Endometrium (tissue), 2 donors: ENCODE measurements at regions not wholly inside any gene's neighbourhood (a gene's known extent, or its start where the extent isn't known, plus 50 kb on each side); places are given as distances from the start of the nearest gene placed in this dataset.

Experiments
- FAIRE-seq: peaks from 2 replicates; lab custom pipeline; 2012; peaks lifted over from hg19 to GRCh38; lab: Jason Lieb, UNC
- donor health status: control.
- donor health status: control.

DNA sequence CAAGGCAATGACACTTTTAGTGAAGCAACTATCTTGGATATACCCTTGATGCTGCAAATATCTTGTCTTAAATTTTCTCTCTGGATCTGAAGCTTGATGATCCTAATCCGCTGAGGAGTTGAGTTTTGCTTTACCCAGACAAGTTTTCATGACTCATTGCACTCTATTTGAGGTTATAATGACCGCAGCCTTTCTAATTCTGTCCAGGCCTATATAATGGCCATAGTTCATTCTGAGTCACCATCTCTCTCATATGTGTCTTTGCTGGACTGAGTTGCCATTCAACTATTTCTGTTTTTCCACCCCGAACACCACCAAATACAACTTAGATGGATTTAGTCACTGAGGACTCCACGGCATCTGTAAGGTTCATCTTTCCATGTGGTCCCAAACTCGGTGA, 802.1 kb upstream of the FAM98A start:
- FAIRE-seq: no peak

DNA sequence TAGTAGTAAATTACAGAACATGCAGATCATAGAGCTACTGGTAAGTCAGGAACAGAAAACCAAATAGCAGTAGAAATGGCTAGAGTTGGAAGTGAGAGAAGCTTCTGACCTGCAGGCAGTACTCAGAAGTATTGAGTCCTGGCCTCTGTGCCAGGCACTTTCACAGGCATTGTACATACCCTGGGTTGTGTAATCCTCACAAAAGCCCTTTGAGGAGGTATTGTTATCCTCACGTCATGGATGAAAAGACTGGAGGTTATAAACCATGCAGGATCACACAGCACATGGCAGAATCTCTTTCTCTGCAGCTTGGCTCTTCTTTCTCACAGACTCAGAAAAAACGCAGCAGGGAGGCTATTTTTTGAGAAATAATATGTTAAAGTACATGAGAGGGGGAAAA, 789.3 kb upstream of the FAM98A start:
- no peak for FAIRE-seq

DNA sequence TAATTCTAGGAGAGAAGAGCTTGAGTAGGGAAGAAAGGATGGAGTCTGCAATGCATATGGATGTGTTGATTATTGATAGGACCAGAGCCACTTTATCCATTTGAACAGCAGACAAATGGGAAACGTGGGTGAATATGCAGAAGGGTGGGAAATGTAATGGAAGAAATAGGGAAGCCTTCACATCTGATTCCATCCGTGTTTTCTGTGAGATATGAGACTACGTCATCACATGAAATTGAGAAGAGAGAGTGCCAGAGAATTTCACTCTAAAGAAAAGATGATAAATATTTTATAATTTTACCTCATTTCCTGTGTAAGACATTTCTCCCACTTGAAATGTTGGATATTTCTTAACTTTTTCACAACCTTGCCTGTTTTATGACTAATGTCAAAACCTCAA, 788.4 kb upstream of the FAM98A start:
- peak; percentile 76 for FAIRE-seq

DNA sequence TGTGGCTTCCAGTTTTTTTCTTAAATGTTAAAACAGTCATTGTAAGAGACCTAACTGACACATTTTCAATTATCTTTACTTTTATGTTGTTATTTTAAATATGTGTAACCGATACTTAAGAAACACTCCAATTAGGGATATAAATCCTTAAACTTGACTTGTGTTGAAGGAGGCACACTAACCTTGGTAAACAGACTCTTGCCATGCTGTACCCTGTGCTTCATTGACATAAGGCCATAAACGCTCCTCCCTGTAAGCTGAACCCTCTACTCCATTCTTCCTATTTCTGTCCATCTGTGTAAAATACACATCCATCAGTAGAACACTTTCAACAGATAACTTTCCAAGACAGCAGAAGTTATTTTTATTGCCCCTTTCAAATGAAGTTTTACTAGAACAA, 780.5 kb upstream of the FAM98A start:
- no peak for FAIRE-seq

DNA sequence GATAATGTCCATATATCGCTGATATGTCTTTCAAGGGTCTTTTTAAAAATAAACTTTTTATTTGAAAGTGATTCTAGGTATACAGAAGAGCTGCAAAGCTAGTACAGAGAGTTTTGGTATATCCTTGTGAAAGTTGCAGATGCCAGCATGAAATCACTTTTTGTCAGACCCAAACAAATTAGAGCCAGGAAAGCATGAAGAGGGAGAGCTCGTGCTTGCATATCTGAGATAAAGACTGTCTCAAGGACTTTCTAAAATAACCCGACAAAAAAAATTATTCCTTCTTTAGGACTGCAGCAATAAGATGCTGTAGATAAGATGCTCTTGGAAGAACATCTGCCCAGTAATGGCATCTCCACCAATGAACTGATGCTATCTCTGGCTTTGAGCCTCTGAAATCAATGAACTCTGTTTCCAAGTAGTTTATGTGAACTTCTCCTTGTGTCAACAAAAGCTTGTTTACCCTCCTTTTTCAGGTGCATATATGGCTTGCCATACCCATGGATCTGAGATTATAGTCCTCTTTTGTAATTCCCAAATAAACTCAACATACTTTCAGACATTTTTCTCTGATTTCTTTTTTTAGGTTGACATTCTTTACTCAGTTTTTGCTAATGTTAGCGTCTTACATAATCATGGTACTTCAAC, 774.6 kb upstream of the FAM98A start:
- FAIRE-seq: no peak

DNA sequence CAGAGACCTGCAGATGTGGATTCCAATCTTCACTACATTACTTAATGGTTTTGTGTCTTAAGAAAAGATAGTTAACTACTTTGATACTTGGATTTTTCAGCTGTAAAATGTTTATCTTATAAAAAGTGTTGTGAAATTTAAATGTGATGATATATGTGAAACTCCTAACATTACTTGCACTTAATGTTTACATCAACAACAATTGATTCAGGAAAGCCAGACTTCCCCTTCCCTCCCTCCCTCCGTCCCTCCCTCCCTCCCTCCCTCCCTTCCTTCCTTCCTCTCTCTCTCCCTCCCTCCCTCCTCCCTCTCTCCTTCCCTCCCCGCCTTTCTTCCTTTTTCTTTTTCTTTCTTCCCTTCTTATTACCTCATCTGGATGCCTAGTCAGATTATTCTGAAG, 773.9 kb upstream of the FAM98A start:
- FAIRE-seq: no peak

DNA sequence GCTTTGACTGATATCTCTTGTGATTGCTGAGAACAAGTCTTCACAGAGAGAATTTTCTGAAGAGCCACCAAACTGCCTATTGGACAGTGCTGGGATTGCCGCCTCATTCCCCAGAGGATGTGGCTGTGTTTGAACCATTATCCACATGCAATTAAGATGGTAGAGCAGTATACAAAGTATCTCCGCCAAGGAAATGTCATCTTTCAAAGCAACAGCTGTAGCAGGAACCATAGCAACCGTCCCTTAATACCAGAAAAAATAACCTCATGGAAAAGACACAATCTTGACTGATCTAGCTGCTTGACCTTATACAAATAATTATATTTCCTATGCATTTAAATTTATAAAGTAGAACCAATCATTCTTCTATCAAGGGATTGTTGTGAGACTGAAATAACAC, 772.6 kb upstream of the FAM98A start:
- no peak for FAIRE-seq

DNA sequence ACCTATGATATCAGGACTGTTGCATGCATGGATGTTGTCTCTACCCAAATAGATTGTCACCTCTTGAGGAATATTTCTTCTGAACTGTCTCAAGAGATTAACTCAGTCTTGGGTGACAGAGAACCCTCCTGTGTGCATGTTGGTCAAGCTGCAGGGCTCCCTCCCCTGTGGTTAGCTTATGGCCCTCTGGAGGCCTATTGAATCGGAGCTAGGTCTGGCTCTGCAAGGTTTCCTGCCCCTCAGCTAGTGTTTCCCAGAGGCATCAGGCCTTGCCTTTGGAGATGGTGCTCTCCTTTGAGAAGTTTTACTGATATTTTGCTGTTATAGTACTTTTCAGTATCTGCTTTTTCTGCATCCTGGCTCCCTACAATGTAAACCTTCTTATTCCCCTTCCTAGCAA, 769.2 kb upstream of the FAM98A start:
- FAIRE-seq: no peak

DNA sequence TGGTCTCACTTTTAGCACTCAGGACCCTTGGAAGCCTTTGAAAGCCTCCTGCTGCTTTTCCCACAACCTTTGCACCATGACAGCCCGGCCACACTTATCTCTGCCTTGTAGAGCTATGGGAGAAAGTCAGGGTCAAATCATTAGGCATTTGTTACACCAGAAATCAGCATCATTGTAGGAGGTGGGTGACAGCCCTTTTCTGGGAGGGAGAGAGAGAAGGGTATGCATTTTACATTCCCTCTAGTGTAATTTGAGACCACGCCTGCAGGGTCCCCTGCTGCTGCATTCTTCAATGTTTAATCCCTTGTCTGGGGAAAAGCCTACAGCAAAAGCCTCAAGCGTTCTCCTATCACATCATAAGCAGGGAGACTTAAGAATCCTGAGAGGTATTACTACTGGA, 766.8 kb upstream of the FAM98A start:
- no peak for FAIRE-seq

DNA sequence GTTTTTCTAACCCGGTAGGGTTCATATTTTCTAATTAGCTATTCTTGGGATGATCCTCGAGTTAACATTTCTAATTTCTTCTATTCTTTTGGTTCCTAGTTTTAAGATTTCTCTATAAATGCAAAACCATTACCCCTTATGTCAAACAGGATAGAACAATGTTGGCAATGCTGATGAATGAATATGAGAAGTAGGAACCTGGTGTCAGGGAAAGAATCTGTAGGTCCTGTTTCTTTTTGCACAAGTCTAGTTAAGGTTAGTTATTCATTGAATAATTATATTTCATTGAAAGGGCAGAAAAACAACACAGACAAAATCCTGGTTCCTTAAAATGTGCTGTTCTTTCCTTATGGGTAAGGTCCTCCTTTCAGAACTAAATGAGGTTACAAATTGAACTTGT, 766.4 kb upstream of the FAM98A start:
- FAIRE-seq: no peak

DNA sequence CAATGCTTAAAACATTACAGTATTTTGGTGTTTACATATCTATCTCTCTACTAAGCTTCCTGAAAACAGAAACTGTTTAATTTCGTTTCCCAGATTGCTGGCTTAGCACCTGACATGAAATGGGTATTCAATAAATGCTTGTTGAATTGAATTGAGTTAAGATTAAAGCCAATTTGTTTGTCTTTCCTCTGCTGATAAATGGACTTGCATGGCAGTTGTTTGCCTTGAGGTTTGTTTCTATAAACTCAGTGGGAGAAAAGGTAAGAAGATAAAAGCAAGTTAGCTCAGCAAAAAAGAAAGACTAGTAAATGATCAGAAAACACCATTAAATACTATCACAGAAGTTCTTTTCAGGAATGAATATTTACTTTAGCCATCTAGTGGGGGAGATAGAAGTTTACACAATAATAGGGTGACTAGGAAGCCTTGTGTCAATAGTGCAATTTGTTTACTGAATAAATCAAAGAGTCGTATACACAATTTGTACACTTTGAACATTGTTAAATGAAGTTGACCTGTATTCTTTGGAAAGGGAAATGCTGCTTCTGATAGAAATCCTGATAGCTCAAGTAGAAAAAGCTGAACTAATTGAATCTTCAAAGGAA, 754.5 kb upstream of the FAM98A start:
- peak; percentile 79 for FAIRE-seq

DNA sequence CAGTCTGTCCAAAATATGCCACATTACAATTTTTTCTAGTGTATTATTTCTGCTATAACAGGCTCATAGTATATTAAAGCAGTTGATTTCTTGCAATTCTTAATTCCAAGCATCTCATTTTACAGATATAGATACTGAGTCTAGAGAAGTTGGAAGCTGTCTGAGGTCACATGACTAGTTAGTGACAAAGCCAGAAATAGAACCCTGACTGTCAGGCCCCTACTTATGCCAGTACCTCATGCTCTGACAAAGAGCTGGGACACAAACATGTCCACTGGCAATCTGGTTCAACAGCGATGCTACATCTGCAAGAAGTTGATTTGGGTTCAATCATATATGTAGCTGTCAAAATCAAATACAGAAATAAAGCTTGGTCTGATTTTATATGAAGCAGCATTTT, 750.4 kb upstream of the FAM98A start:
- FAIRE-seq: no peak

DNA sequence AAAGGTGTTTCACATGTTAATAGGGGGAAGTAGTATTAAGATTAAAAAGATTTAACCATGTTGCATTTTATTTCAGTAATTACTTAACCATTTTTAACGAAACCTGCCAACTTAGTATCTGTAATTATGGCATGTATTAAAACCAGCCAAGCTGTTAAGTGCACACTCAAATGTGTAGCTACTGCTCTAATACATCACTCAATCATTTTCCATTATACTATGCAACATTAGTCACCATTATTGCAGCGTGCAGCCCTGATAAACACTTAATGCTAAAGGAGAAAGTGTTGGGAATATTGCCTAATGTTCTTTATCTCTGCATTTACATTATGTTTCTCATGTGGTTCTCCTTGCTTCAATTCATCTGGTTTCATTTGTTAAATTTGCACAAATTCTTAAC, 745.9 kb upstream of the FAM98A start:
- no peak for FAIRE-seq

DNA sequence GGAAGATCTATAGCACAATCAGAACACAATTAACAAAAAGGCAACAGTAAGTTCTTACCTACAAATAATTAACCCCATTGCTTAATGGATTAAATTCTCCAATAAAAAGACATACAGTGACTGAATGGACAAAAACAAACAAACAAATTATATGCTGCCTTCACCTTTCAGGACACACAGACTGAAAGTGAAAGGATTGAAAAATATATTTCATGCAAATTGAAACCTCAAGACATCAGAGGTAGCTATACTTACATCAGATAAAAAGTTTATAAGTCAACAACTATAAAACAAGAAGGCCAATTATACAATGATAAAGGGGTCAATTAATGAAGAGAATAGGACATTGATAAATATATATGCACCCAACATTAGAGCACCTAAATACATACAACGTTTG, 741.2 kb upstream of the FAM98A start:
- FAIRE-seq: no peak

DNA sequence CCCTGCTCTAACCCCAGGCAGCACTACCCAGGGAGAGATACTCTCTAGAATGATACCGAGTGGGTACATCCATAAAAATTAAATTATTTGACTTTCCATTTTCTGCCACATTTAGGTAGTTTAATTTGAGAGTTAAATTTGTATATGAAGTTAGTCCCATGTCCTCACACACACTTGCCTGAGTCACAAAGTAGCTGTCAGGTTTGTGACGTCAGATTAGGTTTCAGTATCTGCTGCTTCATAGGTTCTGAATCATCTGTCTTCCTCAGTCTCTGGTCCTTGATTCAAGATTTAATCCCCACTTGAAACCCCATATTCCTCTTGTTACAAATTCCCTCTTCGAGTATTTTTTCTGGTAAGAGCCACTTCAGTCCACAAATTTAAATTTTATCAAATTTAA, 738.6 kb upstream of the FAM98A start:
- no peak for FAIRE-seq

DNA sequence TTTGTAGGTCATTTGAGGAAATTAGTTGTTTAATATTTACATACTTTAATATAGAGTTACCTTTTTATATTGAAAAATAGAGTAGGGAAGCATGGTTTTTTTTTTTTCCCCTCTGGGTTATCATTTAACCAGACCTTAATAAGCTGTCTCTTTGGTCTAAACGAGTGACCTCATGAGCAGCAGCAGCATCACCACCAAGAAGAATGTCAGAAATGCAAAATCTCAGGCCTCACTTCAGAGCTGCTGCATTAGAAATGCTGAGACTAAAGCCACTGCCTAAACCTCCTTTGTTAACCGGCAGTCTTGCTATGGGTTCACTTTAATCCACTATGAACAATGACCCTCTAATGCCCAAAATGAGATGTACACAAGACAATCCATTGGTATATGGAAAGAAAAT, 733.7 kb upstream of the FAM98A start:
- no peak for FAIRE-seq

DNA sequence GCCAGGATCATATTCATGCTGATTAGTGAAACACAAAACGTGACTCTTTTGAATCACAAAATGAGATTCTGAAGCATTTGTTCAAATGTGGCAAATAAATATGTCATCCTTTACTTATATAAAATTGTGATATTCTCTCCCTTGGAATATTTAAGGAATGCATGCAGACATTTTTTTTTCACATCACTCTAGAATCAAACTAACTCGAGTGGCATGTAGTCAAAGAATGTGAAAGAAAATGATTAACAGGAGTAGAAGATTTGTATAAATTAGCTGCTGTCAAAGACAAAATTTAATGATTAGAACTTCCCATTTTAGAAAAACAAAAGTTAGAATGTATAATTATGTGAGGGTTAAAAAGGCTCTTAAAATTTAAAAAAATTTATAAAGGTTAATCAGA, 721.0 kb upstream of the FAM98A start:
- FAIRE-seq: no peak

DNA sequence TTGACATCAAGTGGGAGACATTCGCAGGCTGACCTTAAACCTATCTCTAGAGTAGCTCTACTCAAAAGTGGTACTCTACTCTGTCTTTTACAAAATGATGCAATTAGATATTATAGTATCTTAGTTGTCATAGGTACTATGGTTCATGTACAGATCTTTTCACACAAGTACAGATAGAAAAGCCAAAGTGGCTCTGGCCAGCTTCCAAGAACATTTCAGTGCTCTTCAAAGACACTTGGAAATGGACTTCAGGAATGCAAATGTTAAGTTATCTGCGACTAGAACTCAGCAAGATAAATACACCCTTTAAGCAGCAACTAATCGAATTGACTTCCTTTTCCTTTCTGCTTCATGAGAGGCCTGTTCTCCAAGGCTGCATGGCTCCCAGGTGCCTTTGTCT, 718.7 kb upstream of the FAM98A start:
- no peak for FAIRE-seq

DNA sequence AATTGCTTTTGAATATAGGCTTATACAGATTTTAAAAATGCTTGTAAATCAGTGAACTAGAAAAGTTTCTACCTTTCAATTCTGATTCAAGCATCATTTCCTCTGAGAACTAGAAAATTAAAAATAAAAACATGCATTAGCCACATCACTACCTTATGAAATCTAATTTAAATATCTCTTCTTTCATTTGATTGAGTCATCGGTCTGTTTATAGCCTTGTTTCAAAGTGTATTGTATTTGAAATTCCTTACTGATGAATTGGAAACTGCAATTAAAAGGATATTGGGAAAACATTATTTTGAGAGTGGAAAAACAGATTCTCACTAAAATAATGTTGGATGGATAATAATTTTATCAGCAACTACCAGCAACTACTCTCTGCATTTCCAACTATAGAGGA, 717.7 kb upstream of the FAM98A start:
- FAIRE-seq: no peak

DNA sequence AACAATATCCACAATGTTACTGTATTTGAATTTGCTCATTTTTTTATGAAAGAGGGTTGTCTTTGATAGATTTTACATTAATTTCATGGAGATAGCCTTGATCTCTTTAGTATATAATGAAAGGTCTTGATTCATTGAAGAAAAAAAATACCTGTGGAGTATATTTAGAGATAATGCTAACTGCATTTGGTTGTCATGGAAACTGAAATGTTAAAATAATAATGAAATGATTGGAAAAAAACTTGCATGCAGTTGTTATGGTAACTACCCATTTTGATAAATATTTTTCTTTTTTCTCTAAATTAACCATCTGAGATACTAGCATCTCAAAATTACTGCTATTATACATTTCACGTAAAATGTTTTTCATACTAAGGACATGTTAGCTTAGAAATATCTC, 712.7 kb upstream of the FAM98A start:
- no peak for FAIRE-seq

DNA sequence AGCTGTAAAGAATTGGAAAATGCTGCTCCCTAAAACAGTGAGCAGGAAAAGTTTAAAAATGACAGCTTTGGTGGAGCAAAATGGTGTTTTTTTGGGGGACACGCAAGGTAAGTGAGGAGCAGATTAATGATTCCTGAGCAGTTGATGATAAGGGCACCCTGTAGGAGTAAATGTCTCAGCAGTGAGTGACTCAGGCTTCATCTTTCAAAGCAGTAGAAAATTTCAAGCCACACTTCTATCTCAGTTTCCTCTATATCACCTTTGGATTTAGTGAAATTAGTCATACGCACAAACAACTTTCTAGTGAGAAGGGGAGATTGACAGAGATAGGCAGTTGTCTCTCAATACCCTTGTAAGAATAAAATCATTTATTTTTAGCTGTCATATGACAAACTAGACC, 709.0 kb upstream of the FAM98A start:
- FAIRE-seq: no peak

DNA sequence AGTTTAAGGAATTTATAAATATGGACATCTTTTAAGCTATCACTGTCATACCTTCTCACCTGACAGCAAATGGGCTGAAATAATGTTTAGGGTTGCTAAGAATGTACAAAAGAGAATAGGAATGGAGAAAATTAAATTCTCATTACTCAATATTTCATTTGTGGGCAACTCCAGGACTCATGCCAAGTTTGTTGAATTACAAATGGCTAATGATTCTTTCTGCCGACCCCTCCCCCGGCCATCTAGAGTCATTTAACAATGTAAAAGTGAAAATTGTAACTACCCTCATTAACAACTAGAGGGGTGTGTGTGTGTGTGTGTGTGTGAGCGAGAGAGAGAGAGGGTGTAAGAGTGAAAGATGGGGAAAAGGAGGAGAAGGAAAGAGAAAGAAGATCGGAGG, 708.5 kb upstream of the FAM98A start:
- no peak for FAIRE-seq

DNA sequence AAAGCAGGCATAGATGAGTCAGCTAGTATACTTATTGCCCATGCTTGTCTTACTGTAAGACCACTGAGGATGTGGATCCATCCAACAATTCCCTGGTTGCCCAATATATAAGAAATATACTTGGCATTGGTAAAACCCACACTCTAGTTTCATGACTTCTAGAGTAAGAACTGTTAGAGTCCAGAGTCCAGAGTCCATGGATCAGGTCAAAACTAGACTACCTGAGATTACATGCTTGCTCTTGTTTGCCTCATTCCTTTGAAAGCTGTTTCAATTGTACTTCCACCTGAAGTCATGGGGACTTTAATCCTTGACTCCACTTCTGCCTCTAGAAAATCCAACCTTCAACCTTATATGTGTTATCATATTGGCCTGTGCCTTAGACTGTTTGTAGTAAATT, 707.6 kb upstream of the FAM98A start:
- FAIRE-seq: no peak

DNA sequence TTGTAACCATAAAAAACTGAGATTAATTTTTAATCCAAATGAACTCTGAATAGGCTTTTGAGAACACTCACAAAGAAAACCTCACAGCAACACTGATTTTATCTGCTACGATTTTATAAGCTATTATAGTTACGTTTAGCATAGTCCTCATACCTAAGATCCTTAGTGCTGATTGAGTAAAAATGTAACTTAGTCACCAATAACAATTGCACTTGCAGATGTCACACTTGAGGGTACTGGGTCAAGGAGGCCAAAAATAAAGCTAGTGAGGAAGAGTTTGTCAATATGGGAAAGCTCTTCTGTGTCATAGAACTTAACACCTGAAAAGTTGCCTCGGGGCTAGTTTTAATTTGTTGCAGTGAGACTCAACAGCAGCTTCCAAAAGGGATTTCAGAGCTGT, 706.5 kb upstream of the FAM98A start:
- FAIRE-seq: no peak

DNA sequence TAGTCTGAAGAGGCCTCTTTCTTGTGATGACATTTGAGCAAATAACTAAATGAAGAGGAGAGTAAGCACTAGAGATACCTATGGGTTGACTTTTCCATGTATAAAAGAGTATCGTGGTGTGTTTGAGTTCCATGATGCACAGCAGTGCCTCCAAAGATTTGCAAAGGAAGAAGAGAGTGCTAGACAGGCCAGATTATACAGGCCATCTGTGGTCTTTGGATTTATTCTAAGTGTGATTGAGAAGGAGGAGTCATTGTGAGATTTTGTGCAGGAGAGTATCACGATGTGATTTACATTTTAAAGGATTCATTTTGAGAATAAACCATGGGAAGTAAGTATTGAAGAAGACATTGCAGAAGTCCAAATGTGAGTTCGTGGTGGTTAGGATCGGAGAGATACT, 695.9 kb upstream of the FAM98A start:
- FAIRE-seq: no peak
